H54 (cell line): ENCODE measurements at regions not wholly inside any gene's neighbourhood (a gene's known extent, or its start where the extent isn't known, plus 50 kb on each side); places are given as distances from the start of the nearest gene placed in this dataset.
A peak's percentile ranks its signal among the peaks of the same experiment; 100 is the strongest.

ENCODE experiments used
- DNase-seq: peaks from one replicate; pipeline ENCODE4 v3.0.0; 2011; ENCODE audit warnings: low spot score, mixed read lengths; ENCODE audit not compliant: insufficient read length
- FAIRE-seq: peaks from 3 replicates; lab custom pipeline; 2011; peaks lifted over from hg19 to GRCh38; lab: Jason Lieb, UNC
- POLR2A ChIP-seq: IDR thresholded peaks from 2 replicates; pipeline ENCODE4 v1.6.1; 2011; ENCODE audit warnings: low read depth, mild to moderate bottlenecking, low read length

GRCh38 chr15:29589416-29589815 lies 232.9 kb downstream of the TJP1 start:
- no peak for DNase-seq
- TF ChIP-seq POLR2A: no peak

DNA sequence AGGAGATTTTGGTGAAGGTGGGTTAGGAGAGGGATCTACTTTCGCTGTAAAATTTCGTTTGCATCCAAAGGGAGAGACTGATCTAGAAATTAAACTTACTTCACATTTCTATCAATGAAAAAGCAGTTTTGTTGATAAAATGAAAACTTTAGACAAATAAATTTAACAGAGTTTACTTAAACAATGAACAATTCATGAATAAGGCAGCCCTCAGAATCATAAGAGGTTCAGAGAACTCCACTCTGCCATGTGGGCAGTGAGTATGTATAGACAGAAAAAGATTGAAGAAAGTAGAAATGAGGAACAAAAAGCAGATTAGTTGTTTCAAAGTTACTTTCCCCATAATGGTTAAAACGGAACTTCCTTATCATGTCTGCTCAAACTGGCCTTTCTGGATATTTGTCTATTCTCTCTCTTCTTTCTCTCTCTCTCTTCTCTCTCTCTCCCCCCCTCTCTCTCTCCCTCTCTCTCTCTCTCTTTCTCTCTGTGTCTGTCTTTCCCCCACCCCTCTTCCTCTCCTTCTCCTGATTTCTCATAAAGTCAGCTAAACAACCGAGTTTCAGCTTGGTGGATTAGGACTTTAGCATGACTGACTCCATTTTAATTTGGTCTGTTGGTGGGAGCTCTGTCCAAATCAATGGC lies 248.9 kb downstream of the TJP1 start:
- TF ChIP-seq POLR2A: no peak
- FAIRE-seq (no peak), DNase-seq (no peak)

More at GRCh38 chr15:29589416-29589815, 232.9 kb downstream of the TJP1 start:
- FAIRE-seq: no peak

DNA sequence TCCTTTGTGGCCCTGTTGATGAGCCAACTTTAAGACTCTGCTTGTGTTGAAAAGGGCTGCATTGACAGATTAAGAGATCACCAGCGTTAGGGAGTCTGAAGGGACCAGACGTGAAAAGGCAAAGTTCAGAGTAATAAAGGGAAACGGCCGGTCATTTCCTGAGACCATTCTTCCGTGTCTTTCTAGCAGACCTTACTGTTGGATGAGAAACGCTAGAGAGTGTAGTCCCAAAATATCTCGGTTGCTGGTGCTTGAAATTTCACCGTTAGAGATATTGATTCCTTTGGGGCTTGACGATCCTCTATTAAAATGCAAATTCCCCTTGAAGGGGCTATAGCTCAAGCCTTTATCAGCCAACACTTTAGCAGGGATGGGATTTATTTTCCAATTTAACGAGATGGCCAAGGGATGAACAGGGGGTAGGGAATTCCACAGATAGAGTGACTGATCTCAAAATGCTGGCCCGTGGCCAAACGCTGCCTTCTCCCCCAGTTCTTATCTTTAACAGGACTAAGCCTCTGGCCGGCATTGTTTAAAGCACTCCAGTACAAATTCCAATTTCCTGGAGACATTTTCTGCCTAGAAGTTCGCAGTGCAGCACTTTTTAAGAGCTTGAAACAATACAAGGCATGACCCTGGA lies 250.4 kb downstream of the TJP1 start:
- FAIRE-seq (no peak), DNase-seq (peak; percentile 31)
- TF ChIP-seq POLR2A: no peak

DNA sequence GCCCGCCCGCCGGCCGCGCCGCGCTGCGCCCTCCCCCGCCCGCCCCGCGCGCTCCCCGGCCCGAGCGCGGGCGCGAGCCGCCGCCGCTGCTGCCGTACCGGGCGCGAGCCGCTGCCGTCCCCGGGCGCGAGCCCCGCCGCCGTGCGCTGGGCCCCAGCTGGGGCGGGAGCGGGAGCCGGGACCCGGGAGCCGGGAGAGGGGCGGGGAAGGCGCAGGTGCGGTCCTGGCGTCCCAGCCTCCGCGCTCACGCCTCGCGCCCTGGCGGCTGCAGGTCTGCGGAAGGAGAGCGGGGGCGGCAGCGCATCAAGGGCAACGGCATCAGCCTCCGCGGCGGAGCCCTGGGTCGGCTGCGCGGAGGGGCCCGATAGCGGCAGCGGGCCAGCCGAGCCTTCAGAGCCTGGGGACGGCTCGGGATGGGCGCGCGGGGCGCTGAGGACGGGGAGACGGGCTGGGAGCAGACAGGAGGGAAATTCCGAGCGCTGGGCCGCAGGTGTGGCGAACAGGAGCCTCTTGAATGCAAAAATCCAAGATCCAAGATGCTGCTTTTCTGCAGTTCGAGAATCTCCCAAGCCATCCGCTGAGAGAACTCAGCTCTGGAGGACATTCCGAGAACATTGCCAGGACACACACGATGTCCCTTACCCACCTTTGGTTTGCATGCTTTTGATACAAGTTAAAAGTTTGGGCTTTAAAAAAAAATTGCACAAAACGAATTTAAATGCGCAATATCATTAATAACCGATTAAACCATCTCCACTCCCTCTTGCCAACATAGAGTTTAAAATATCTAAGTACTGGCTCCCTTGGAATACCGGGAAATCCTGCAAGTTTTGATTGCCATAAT lies 251.1 kb downstream of the TJP1 start:
- DNase-seq (no peak), FAIRE-seq (no peak)

DNA sequence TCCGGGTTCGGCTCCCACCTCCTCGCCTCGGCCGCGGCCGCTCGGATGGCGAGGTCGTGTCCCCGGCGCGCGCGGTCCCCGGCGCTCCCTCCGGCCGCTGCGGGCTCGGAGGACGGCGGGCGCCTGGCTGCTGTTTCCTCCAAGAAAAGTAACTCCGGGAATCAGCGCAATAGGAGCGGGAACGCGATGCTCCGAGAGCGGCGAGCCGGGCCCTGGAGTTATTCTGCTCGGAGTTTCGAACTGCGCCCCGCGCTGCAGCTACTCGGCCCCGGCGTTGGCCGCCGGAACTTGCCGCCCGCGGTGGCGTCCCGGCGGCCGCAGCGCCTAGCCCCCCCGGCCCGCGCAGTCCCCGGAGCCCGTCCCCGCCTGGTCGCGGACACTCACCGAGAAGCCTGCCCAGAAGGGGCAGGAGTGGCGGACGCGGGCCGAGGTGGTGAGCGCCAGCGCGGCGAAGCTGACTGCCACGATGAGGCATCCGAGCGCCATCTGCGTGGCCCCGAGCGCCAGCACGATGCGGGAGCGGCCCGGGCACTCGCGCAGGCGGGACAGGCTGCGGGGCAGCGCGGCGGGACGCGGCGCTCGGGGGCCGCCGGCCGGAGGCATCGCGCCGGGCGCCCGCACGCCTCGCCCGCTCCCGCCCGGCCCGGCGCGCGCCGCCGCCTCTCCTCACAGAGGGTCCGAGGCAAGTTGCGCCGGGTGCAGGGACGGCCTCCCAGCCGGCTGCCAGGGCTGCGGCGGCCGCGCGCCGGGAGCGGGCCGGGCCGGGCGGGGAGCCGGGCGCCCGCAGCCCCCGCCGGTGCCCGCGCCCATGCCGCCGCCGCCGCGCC lies 251.9 kb downstream of the TJP1 start:
- TF ChIP-seq POLR2A: no peak
- DNase-seq (no peak), FAIRE-seq (no peak)

More for the DNA sequence above, 251.1 kb downstream of the TJP1 start:
- no peak for TF ChIP-seq POLR2A

DNA sequence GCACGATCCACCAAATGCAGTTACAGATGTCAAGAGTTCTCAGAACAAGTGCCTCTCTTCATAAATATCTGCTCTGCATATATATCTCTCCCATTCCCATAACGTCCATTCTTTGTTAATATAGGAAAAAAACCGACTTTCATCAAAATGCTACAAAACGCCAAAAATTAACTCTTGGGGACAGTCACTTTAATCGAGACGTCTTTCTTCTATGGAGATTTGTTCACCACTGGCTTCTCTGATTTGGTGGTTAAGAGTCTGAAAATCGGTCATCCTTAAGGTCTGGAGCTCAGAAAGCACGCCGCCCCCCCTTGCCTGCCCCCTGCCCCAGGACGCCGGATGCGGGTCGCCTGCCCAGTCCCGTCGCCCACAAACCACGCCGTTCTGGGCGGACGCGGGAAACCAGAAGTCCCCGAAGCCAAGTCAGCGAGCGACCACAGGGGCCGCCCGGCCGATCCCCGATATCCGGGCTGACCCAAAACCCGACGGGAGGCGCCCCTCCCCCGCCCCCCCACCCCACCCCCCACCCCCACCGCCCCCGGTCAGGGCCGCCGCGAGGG lies 252.7 kb downstream of the TJP1 start:
- no peak for TF ChIP-seq POLR2A
- DNase-seq (no peak), FAIRE-seq (no peak)

DNA sequence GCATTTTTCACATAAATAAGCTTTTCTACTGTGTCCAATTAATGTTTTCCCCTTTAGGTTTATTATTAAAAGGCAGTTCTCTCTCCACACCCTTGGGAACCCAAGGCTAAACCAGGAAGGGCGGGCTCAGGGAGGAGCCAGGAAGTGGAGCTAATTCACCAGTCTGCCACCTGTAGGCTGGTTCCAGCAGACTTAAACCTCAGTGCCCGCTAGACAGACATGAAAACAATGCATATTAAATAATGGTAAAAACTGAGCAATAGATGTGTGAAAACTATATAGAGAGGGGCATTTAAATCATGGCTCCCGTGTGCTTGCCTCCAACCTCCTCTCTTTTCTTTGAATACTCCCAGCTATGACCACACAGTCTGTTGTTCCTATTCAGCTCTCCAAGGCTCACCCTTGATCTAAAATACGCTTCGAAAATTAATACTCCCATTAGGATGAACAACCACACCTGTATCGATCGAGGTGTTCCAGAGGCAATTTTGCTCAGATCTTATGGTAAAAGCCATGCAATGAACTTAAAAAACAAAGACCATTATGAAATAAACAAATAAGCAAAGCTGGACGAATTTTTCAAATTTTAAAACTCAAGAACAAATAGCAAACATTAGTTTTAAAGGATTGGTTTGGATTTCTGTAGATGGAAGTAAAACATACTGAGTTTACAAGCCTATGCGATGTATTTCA lies 253.3 kb downstream of the TJP1 start:
- peak; percentile 70 for DNase-seq
- TF ChIP-seq POLR2A: no peak
- peak; percentile 11 for FAIRE-seq

DNA sequence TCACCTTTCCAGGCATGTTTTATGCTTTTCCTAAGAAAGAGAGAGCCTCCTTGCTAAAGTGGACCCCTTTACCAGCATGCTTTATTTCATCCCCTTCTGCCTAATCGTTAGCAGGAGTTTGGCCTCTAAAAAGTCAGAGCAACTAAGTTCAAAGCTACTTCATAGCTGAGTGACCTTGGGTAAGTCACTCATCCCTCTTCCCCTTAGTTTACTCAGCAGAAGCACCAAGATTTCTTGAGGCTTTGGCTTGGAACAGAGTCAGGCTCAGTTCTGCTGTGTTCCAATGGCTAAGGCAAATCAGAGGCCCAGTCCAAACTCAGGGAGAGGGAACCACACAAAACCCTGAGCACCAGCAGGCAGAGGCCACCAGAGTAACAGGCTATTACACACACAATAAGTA lies 254.9 kb downstream of the TJP1 start:
- no peak for TF ChIP-seq POLR2A
- FAIRE-seq (no peak), DNase-seq (no peak)

DNA sequence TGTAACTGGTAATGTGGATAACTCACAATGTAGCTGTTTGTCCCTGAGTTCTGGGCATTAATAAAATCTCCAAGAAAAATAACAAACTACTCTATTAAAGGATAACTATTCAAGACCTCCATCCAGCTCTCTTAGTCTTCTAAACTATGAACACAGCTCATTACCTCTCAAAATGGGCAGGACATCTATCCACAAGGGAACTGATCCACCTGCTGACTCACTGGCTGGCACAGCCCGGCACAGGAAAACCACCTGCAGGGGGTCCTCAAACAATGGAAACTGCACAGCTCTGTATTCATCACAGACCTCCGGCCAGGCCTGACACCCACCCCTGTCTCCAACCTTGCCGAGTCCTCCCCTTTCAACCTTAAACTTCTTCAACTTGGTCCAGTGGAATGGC lies 255.4 kb downstream of the TJP1 start:
- DNase-seq: no peak
- no peak for FAIRE-seq
- TF ChIP-seq POLR2A: no peak

GRCh38 chr15:29563112-29563511 lies 259.2 kb downstream of the TJP1 start:
- no peak for DNase-seq
- TF ChIP-seq POLR2A: no peak
- FAIRE-seq: no peak

GRCh38 chr15:29560896-29561295 lies 261.4 kb downstream of the TJP1 start:
- DNase-seq (no peak), FAIRE-seq (no peak)
- TF ChIP-seq POLR2A: no peak

GRCh38 chr15:29558261-29558660 lies 264.0 kb downstream of the TJP1 start:
- TF ChIP-seq POLR2A: no peak
- FAIRE-seq (no peak), DNase-seq (no peak)

DNA sequence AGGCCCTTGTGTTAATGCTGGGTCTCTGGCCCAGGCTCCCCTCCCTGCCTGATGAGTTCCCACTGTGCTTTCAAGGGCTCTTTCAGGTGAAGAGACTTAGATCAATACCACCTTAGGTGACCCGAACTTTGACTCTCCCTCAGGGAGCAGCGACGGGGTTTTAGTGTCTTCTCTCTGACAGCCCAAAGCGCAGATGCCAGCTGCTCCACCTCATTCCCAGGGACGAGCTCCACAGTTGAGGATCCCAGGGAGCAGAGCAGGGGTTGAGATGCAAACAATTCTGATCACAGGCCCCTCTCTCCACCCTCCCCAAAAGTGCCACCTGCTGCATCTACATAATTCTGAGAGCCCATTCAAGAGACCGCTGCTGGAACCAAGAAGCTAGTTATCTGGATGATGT lies 265.1 kb downstream of the TJP1 start:
- DNase-seq: no peak
- no peak for FAIRE-seq
- TF ChIP-seq POLR2A: no peak
